Neural crest cell (in vitro differentiated cells): ENCODE measurements at regions not wholly inside any gene's neighbourhood (a gene's known extent, or its start where the extent isn't known, plus 50 kb on each side); places are given as distances from the start of the nearest gene placed in this dataset.

Experiments used
- DNase-seq: peaks from one replicate; pipeline ENCODE4 v3.0.0; 2021; ENCODE audit warnings: low read depth, mixed read lengths, low spot score
- H3K27ac Mint-ChIP-seq: one replicate; pipeline ENCODE4 v1.8.0; 2021; ENCODE audit warnings: mild to moderate bottlenecking, mixed read lengths; ENCODE audit not compliant: unreplicated experiment
- H3K27me3 Mint-ChIP-seq: 2 replicates; pipeline ENCODE4 v1.8.0; 2021; ENCODE audit warnings: low read depth, mild to moderate bottlenecking, mixed read lengths
- H3K36me3 Mint-ChIP-seq: 2 replicates; pipeline ENCODE4 v1.8.0; 2021; ENCODE audit warnings: low read depth, mild to moderate bottlenecking, mixed read lengths
- H3K4me1 Mint-ChIP-seq: 2 replicates; pipeline ENCODE4 v1.8.0; 2021; ENCODE audit warnings: mixed read lengths
- H3K4me3 Mint-ChIP-seq: one replicate; pipeline ENCODE4 v1.8.0; 2021; ENCODE audit warnings: mild to moderate bottlenecking, mixed read lengths
- H3K9me3 Mint-ChIP-seq: 2 replicates; pipeline ENCODE4 v1.8.0; 2021; ENCODE audit warnings: mixed read lengths
- CTCF ChIP-seq: fragments of 200-600 bp; sonication (generic); conservative IDR thresholded peaks from 2 replicates; pipeline ENCODE4 v1.5.0; 2021; ENCODE audit warnings: antibody characterized with exemption, mild to moderate bottlenecking

GRCh38 chr5:72569408-72569944 is 62.3 kb upstream of the ZNF366 start:
- Mint-ChIP-seq H3K9me3 (no peaks in the 10 kb centered on the region), H3K36me3 (no peaks in the 10 kb centered on the region), H3K4me1 (no peaks in the 10 kb centered on the region), H3K27ac (no peak overlapping the region), H3K27me3 (no peaks in the 10 kb centered on the region), H3K4me3 (no peak overlapping the region)
- no peak for TF ChIP-seq CTCF
- no peak for DNase-seq

GRCh38 chr5:72566746-72567145 is 59.5 kb upstream of the ZNF366 start:
- Mint-ChIP-seq H3K27ac (no peak overlapping the region), H3K36me3 (no peaks in the 10 kb centered on the region), H3K9me3 (no peaks in the 10 kb centered on the region), H3K27me3 (no peaks in the 10 kb centered on the region), H3K4me3 (no peak overlapping the region), H3K4me1 (no peaks in the 10 kb centered on the region)
- no peak for TF ChIP-seq CTCF
- DNase-seq = no peak

GRCh38 chr5:72565513-72566289 is 58.5 kb upstream of the ZNF366 start:
- TF ChIP-seq CTCF = no peak
- H3K9me3 Mint-ChIP-seq = no peaks in the 10 kb centered on the region

GRCh38 chr5:72562717-72563116 is 55.5 kb upstream of the ZNF366 start:
- H3K36me3 Mint-ChIP-seq = no peaks in the 10 kb centered on the region
- H3K9me3 Mint-ChIP-seq = no peaks in the 10 kb centered on the region
- no peak overlapping the region for H3K27ac Mint-ChIP-seq
- DNase-seq = no peak
- no peak overlapping the region for H3K4me3 Mint-ChIP-seq
- no peak for TF ChIP-seq CTCF
- no peaks in the 10 kb centered on the region for H3K27me3 Mint-ChIP-seq
- peaks cover 16% of the 10 kb centered on the region for H3K4me1 Mint-ChIP-seq

More at GRCh38 chr5:72565513-72566289, 58.5 kb upstream of the ZNF366 start:
- Mint-ChIP-seq H3K4me3 (no peak overlapping the region), H3K36me3 (no peaks in the 10 kb centered on the region), H3K27ac (no peak overlapping the region), H3K27me3 (no peaks in the 10 kb centered on the region), H3K4me1 (no peaks in the 10 kb centered on the region)
- DNase-seq = no peak

- H3K4me3 Mint-ChIP-seq = no peak overlapping the region
- H3K9me3 Mint-ChIP-seq = no peaks in the 10 kb centered on the region
- no peak for DNase-seq
- no peak overlapping the region for H3K27ac Mint-ChIP-seq
- H3K27me3 Mint-ChIP-seq = no peaks in the 10 kb centered on the region
- H3K36me3 Mint-ChIP-seq = no peaks in the 10 kb centered on the region
- no peak for TF ChIP-seq CTCF
- H3K4me1 Mint-ChIP-seq = peaks cover 25% of the 10 kb centered on the region
Observed at GRCh38 chr5:72561148-72561972, 54.1 kb upstream of the ZNF366 start.
